K562 (cell line): ENCODE measurements at regions not wholly inside any gene's neighbourhood (a gene's known extent, or its start where the extent isn't known, plus 50 kb on each side); places are given as distances from the start of the nearest gene placed in this dataset.

Experiments used
- BDP1 ChIP-seq: IDR thresholded peaks from 3 replicates; pipeline ENCODE4 v1.6.1; 2011; ENCODE audit not compliant: insufficient read length, insufficient read depth
- CHD2 ChIP-seq: IDR thresholded peaks from 2 replicates; pipeline ENCODE4 v1.6.1; 2011; ENCODE audit warnings: low read depth, low read length
- CHD7 ChIP-seq: fragments of 200-600 bp; sonication (generic); IDR thresholded peaks from one replicate; pipeline ENCODE4 v1.6.1; 2012; ENCODE audit warnings: mild to moderate bottlenecking, low read depth, low read length, inconsistent platforms
- EHMT2 ChIP-seq: fragments of 450-650 bp; IDR thresholded peaks from 2 replicates; pipeline ENCODE4 v1.6.1; 2018; ENCODE audit warnings: antibody characterized with exemption
- ETS2 ChIP-seq: IDR thresholded peaks from 2 replicates; pipeline ENCODE4 v1.6.1; 2016; ENCODE audit warnings: borderline replicate concordance, missing genetic modification characterization, mild to moderate bottlenecking, moderate library complexity, missing compliant biosample characterization; ENCODE audit not compliant: poor library complexity, severe bottlenecking
- FOXM1 ChIP-seq, 2 experiments: fragments of 450-650 bp in 1 of 2; sonication (generic) in 1 of 2; formaldehyde crosslinking in 1 of 2; IDR thresholded peaks; 2 replicates each; pipeline versions ENCODE4 v1.6.1 to v1.9.0; 2017 to 2022; ENCODE audit warnings: low read depth in 2 of 2, mild to moderate bottlenecking in 2 of 2, missing genetic modification reagents in 1 of 2, moderate library complexity in 1 of 2
- HINFP ChIP-seq: fragments of 450-650 bp; conservative IDR thresholded peaks from 2 replicates; pipeline ENCODE4 v1.6.1; 2016; ENCODE audit warnings: missing genetic modification characterization, low read depth, mild to moderate bottlenecking, control low read depth, missing compliant biosample characterization
- POLR2AphosphoS5 ChIP-seq: IDR thresholded peaks from 2 replicates; pipeline ENCODE4 v1.6.1; 2011; ENCODE audit warnings: mild to moderate bottlenecking, low read depth, low read length, moderate library complexity; ENCODE audit not compliant: control insufficient read depth, insufficient read depth
- TCF7 ChIP-seq: sonication (generic); IDR thresholded peaks from 2 replicates; pipeline ENCODE4 v1.6.1; 2016; ENCODE audit warnings: antibody characterized with exemption, borderline replicate concordance
- THRB ChIP-seq: fragments of 450-650 bp; formaldehyde crosslinking; conservative IDR thresholded peaks from 2 replicates; pipeline ENCODE4 v1.4.0; 2022; ENCODE audit warnings: mild to moderate bottlenecking, missing genetic modification characterization
- ZNF263 ChIP-seq: sonication (generic); formaldehyde crosslinking; IDR thresholded peaks from 2 replicates; pipeline ENCODE4 v1.8.0; 2022; ENCODE audit warnings: mild to moderate bottlenecking, missing genetic modification reagents, borderline replicate concordance
- ZNF408 ChIP-seq: fragments of 250-450 bp; sonication (Bioruptor Pico); IDR thresholded peaks from 2 replicates; pipeline ENCODE4 v1.4.0; 2020; ENCODE audit warnings: low read depth, mild to moderate bottlenecking, moderate library complexity
- ZNF589 ChIP-seq: fragments of 200-800 bp; sonication (Bioruptor generic); IDR thresholded peaks from 2 replicates; pipeline ENCODE4 v1.6.1; 2016; ENCODE audit warnings: low read depth, missing genetic modification characterization, missing compliant biosample characterization

GRCh38 chr4:160235771-160236170 lies 1132.9 kb downstream of the RAPGEF2 start (continued):
- TF ChIP-seq CHD7 (no peak), HINFP (tag) (no peak), ZNF263 (CRISPR knock-in tag) (no peak), EHMT2 (no peak), THRB (CRISPR knock-in tag) (no peak), BDP1 (no peak), TCF7 (no peak), ZNF408 (CRISPR knock-in tag) (no peak), ZNF589 (no peak), POLR2AphosphoS5 (no peak), ETS2 (tag) (no peak), CHD2 (no peak), FOXM1 (IDR thresholded peaks at IDR 0.05; ENCODE audit: low read depth) (no peak), FOXM1 (CRISPR knock-in tag; IDR thresholded peaks at IDR 0.05; ENCODE audit: low read depth) (no peak)
